IMR-90 (cell line): ENCODE measurements at regions not wholly inside any gene's neighbourhood (a gene's known extent, or its start where the extent isn't known, plus 50 kb on each side); places are given as distances from the start of the nearest gene placed in this dataset.

Experiments used
- ATAC-seq: fragments of 200-7000 bp; cut with Tn5 transposase; 2 replicates; pipeline ENCODE4 v1.9.1; 2020; ENCODE audit warnings: low read depth, mild to moderate bottlenecking, moderate library complexity
- BruUV-seq: library from RNA; stranded (reverse); fragments of 400-500 nt; replicated peaks from 2 replicates; lab custom pipeline; 2021; lab: Mats Ljungman, UMichigan
- CTCF ChIA-PET: fragments of 300-600 bp; formaldehyde crosslinking; extraction: SDS; loops from one replicate; lab custom pipeline; 2021; ENCODE audit warnings: antibody characterized with exemption; lab: Yijun Ruan, JAX
- POLR2A ChIA-PET: fragments of 300-600 bp; sonication (Branson Sonifier 250); formaldehyde crosslinking; loops from one replicate; lab custom pipeline; 2022; ENCODE audit warnings: antibody characterized with exemption; ENCODE audit not compliant: unreplicated experiment; lab: Charles Lee
- DNase-seq: peaks from one replicate; pipeline ENCODE4 v3.0.0; 2013
- H2AFZ ChIP-seq: replicated peaks from 2 replicates; pipeline ENCODE3; 2013; ENCODE audit warnings: low read length, mild to moderate bottlenecking; ENCODE audit not compliant: poor library complexity
- H2AK5ac ChIP-seq: 2 replicates; pipeline ENCODE4 v1.6.1; 2013; ENCODE audit warnings: low read depth, low read length, inconsistent platforms
- H2AK9ac ChIP-seq: replicated peaks from 2 replicates; pipeline ENCODE3; 2013; ENCODE audit warnings: mild to moderate bottlenecking, low read depth, low read length, moderate library complexity; ENCODE audit not compliant: poor library complexity
- H2BK120ac ChIP-seq: 2 replicates; pipeline ENCODE4 v1.6.1; 2013; ENCODE audit warnings: low read depth, low read length, inconsistent platforms
- H2BK15ac ChIP-seq: 3 replicates; pipeline ENCODE4 v1.6.1; 2013; ENCODE audit warnings: low read depth, low read length, inconsistent platforms
- H2BK20ac ChIP-seq: 2 replicates; pipeline ENCODE4 v1.6.1; 2013; ENCODE audit warnings: low read depth, mild to moderate bottlenecking, inconsistent platforms, low read length, moderate library complexity
- H2BK5ac ChIP-seq: 2 replicates; pipeline ENCODE4 v1.6.1; 2013; ENCODE audit warnings: mild to moderate bottlenecking, low read depth, low read length, inconsistent platforms; ENCODE audit not compliant: poor library complexity, severe bottlenecking
- H3K14ac ChIP-seq: replicated peaks from 2 replicates; pipeline ENCODE4 v1.6.1; 2013; ENCODE audit warnings: low read depth, low read length, inconsistent platforms
- H3K18ac ChIP-seq: 2 replicates; pipeline ENCODE4 v1.6.1; 2013; ENCODE audit warnings: low read depth, low read length, control low read depth
- H3K23ac ChIP-seq: 2 replicates; pipeline ENCODE4 v1.6.1; 2013; ENCODE audit warnings: low read depth, low read length, inconsistent platforms
- H3K27ac ChIP-seq: 2 replicates; pipeline ENCODE4 v1.5.1; 2013; ENCODE audit warnings: mild to moderate bottlenecking, control low read depth, low read length; ENCODE audit not compliant: insufficient read depth
- H3K27me3 ChIP-seq: 2 replicates; pipeline ENCODE4 v1.6.1; 2013; ENCODE audit warnings: low read length; ENCODE audit not compliant: control insufficient read depth, insufficient read depth
- H3K36me3 ChIP-seq: 2 replicates; pipeline ENCODE4 v1.6.1; 2013; ENCODE audit warnings: low read length, mixed read lengths; ENCODE audit not compliant: control insufficient read depth, insufficient read depth
- H3K4ac ChIP-seq: 2 replicates; pipeline ENCODE4 v1.6.1; 2013; ENCODE audit warnings: low read depth, low read length, inconsistent platforms
- H3K4me1 ChIP-seq: 2 replicates; pipeline ENCODE4 v1.6.1; 2013; ENCODE audit warnings: low read length, mixed read lengths; ENCODE audit not compliant: control insufficient read depth, insufficient read depth
- H3K4me2 ChIP-seq: 2 replicates; pipeline ENCODE4 v1.6.1; 2013; ENCODE audit warnings: low read depth, mild to moderate bottlenecking, control low read depth, low read length, moderate library complexity
- H3K4me3 ChIP-seq: 2 replicates; pipeline ENCODE4 v1.5.1; 2013; ENCODE audit warnings: low read depth, mild to moderate bottlenecking, control low read depth, low read length, moderate library complexity; ENCODE audit not compliant: insufficient read depth
- H3K56ac ChIP-seq: 2 replicates; pipeline ENCODE4 v1.6.1; 2013; ENCODE audit warnings: low read length, inconsistent platforms; ENCODE audit not compliant: insufficient read depth; ENCODE audit errors: extremely low read depth
- H3K79me1 ChIP-seq, 2 experiments: 2 replicates each; pipeline ENCODE4 v1.6.1; 2013; ENCODE audit warnings: low read length in 2 of 2, inconsistent platforms in 1 of 2, low read depth in 1 of 2
- H3K9ac ChIP-seq: 2 replicates; pipeline ENCODE4 v1.6.1; 2013; ENCODE audit warnings: low read depth, low read length, control low read depth
- H3K9me1 ChIP-seq: 2 replicates; pipeline ENCODE4 v1.6.1; 2013; ENCODE audit warnings: low read length, inconsistent platforms; ENCODE audit not compliant: insufficient read depth
- H3K9me3 ChIP-seq: 2 replicates; pipeline ENCODE4 v1.6.1; 2013; ENCODE audit warnings: low read length; ENCODE audit not compliant: control insufficient read depth, insufficient read depth
- H4K20me1 ChIP-seq: 2 replicates; pipeline ENCODE4 v1.6.1; 2013; ENCODE audit warnings: low read length, inconsistent platforms; ENCODE audit not compliant: insufficient read depth
- H4K5ac ChIP-seq: 2 replicates; pipeline ENCODE4 v1.6.1; 2013; ENCODE audit warnings: mild to moderate bottlenecking, low read depth, low read length, control low read depth
- H4K8ac ChIP-seq, 2 experiments: 2 replicates each; pipeline ENCODE4 v1.6.1; 2013; ENCODE audit warnings: low read depth in 2 of 2, low read length in 2 of 2, control low read depth in 1 of 2, inconsistent platforms in 1 of 2
- H4K91ac ChIP-seq: 2 replicates; pipeline ENCODE4 v1.6.1; 2013; ENCODE audit warnings: low read depth, low read length, inconsistent platforms; ENCODE audit not compliant: insufficient read depth
- BHLHE40 ChIP-seq: fragments of 150-350 bp; IDR thresholded peaks from 2 replicates; pipeline ENCODE4 v1.6.1; 2016; ENCODE audit warnings: mild to moderate bottlenecking, low read depth, low read length
- CEBPB ChIP-seq: IDR thresholded peaks from 2 replicates; pipeline ENCODE4 v1.6.1; 2012; ENCODE audit warnings: low read depth, low read length, improper control_type of control experiment
- CHD1 ChIP-seq: IDR thresholded peaks from 2 replicates; pipeline ENCODE4 v1.6.1; 2012; ENCODE audit warnings: low read depth, low read length, improper control_type of control experiment
- FOS ChIP-seq: fragments of 150-350 bp; IDR thresholded peaks from 2 replicates; pipeline ENCODE4 v1.6.1; 2016; ENCODE audit warnings: low read depth, low read length
- MAFK ChIP-seq: IDR thresholded peaks from 2 replicates; pipeline ENCODE4 v1.6.1; 2012; ENCODE audit warnings: low read depth, low read length, improper control_type of control experiment
- MAZ ChIP-seq: IDR thresholded peaks from 2 replicates; pipeline ENCODE4 v1.6.1; 2012; ENCODE audit warnings: low read depth, mild to moderate bottlenecking, low read length, improper control_type of control experiment, moderate library complexity, borderline replicate concordance
- MXI1 ChIP-seq: IDR thresholded peaks from 2 replicates; pipeline ENCODE4 v1.6.1; 2012; ENCODE audit warnings: low read depth, mild to moderate bottlenecking, low read length, moderate library complexity, borderline replicate concordance
- NFE2L2 ChIP-seq: fragments of 150-350 bp; IDR thresholded peaks from 2 replicates; pipeline ENCODE4 v1.6.1; 2016; ENCODE audit warnings: low read depth, mild to moderate bottlenecking, low read length
- POLR2A ChIP-seq: IDR thresholded peaks from 2 replicates; pipeline ENCODE4 v1.6.1; 2012; ENCODE audit warnings: mild to moderate bottlenecking, low read depth, low read length
- RAD21 ChIP-seq: IDR thresholded peaks from 2 replicates; pipeline ENCODE4 v1.6.1; 2012; ENCODE audit warnings: low read length, improper control_type of control experiment
- RCOR1 ChIP-seq: IDR thresholded peaks from 2 replicates; pipeline ENCODE4 v1.6.1; 2012; ENCODE audit warnings: mild to moderate bottlenecking, low read length, improper control_type of control experiment; ENCODE audit not compliant: insufficient replicate concordance
- RFX5 ChIP-seq: IDR thresholded peaks from 2 replicates; pipeline ENCODE4 v1.8.0; 2012; ENCODE audit warnings: low read depth, mild to moderate bottlenecking, low read length, moderate library complexity
- SMC3 ChIP-seq: fragments of 150-350 bp; IDR thresholded peaks from 2 replicates; pipeline ENCODE4 v1.6.1; 2016; ENCODE audit warnings: low read depth, mild to moderate bottlenecking, antibody characterized with exemption, low read length, moderate library complexity
- WGBS, 2 experiments: methylation state at CpG; one replicate each; pipeline versions ENCODE4 v1.1.5 to v1.1.7; 2013; ENCODE audit warnings: missing lambda C conversion rate in 2 of 2; ENCODE audit not compliant: insufficient read length in 1 of 2; ENCODE audit errors: extremely low coverage in 2 of 2; 5-methylcytosine and 5-hydroxymethylcytosine counted together
- dilution Hi-C: fragments of 300-500 bp; cut with HindIII; formaldehyde crosslinking; loops from one replicate; pipeline ENCODE4 v1.14.3; 2018; ENCODE audit warnings: low sequenced_read_pairs; ENCODE audit not compliant: unreplicated experiment
- in situ Hi-C: fragments of 300-500 bp; cut with MboI; formaldehyde crosslinking; loops from 3 replicates; pipeline ENCODE4 v1.14.3; 2019; ENCODE audit warnings: low sequenced_read_pairs, inconsistent platforms, mixed read lengths
- intact Hi-C: fragments of 100-400 bp; cut with micrococcal nuclease; formaldehyde crosslinking; loops from 2 replicates; pipeline ENCODE4 v1.10.0; 2022
- TF ChIP-seq, protein P1 (sequence below): fragments of 150-350 bp; IDR thresholded peaks from 2 replicates; pipeline ENCODE4 v1.6.1; 2016; ENCODE audit warnings: low read depth, mild to moderate bottlenecking, low read length, moderate library complexity, borderline replicate concordance
- TF ChIP-seq, protein P2 (sequence below): fragments of 150-350 bp; IDR thresholded peaks from 2 replicates; pipeline ENCODE4 v1.6.1; 2017; ENCODE audit warnings: mild to moderate bottlenecking, antibody characterized with exemption, low read length, low read depth

DNA sequence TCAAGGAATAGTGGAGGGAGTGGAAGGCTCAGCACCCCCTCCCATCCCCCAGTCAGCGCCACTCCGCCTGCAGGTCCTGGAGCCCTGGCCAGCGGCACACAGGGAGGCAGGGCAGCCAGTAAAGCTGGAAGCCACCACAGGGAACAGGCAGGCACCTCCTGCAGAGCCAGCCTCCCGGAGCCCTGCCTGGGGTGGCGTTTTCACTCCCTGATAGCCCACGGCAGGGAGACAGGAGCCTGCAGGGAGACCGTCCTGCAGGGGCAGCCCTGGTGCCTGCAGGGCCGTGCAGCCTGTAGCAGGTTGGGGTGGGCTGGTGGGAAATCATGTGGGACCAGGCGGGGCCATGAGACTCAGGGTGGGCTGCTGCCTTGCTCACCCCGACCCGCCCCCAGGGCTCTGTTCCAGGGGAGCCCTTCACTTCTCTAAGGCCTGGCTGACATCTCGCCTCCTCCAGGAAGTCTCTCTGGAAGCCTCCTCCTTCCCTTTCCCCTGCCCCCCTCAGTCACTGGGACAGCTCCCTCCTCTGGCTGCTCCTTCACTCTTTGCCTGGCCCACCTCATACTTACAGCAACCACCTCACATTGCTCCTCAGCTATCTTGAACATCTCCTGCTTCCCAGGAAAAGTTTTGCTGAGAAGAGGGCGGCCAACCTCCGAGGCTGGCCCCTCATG, 221.0 kb downstream of the GLI2 start:
- Histone ChIP-seq H3K23ac (no peak overlapping the region), H2AK5ac (no peak overlapping the region), H3K27me3 (no peaks in the 10 kb centered on the region), H3K4me1 (peaks cover 3% of the 10 kb centered on the region; the same call in 1 of the 2 replicates), H2BK20ac (no peak overlapping the region), H3K27ac (no peak overlapping the region), H3K18ac (no peak overlapping the region), H2AFZ (peak overlapping the region; percentile 33), H3K79me1 (peaks cover 35 to 74% of the 10 kb centered on the region in 2 experiments), H4K20me1 (peaks cover 20% of the 10 kb centered on the region), H3K4me3 (no peak overlapping the region), H4K8ac (no peak overlapping the region), H3K36me3 (peaks cover 77% of the 10 kb centered on the region), H3K14ac (no peak overlapping the region), H3K9me3 (no peaks in the 10 kb centered on the region), H2AK9ac (peak overlapping the region; percentile 57), H3K9me1 (peaks cover 14% of the 10 kb centered on the region), H4K5ac (no peak overlapping the region), H3K56ac (no peak overlapping the region), H2BK120ac (no peak overlapping the region), H4K91ac (no peak overlapping the region), H2BK15ac (no peak overlapping the region), H3K9ac (no peak overlapping the region), H3K4ac (no peak overlapping the region), H2BK5ac (no peak overlapping the region), H3K4me2 (no peak overlapping the region)
- TF ChIP-seq RAD21 (no peak), MAFK (no peak), FOS (no peak), CHD1 (no peak), NFE2L2 (no peak), CEBPB (no peak), RFX5 (no peak), BHLHE40 (no peak), MXI1 (no peak), MAZ (no peak), SMC3 (no peak), RCOR1 (no peak), POLR2A (no peak)
- TF ChIP-seq, protein P1, sequence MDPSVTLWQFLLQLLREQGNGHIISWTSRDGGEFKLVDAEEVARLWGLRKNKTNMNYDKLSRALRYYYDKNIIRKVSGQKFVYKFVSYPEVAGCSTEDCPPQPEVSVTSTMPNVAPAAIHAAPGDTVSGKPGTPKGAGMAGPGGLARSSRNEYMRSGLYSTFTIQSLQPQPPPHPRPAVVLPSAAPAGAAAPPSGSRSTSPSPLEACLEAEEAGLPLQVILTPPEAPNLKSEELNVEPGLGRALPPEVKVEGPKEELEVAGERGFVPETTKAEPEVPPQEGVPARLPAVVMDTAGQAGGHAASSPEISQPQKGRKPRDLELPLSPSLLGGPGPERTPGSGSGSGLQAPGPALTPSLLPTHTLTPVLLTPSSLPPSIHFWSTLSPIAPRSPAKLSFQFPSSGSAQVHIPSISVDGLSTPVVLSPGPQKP: no peak
- TF ChIP-seq, protein P2, sequence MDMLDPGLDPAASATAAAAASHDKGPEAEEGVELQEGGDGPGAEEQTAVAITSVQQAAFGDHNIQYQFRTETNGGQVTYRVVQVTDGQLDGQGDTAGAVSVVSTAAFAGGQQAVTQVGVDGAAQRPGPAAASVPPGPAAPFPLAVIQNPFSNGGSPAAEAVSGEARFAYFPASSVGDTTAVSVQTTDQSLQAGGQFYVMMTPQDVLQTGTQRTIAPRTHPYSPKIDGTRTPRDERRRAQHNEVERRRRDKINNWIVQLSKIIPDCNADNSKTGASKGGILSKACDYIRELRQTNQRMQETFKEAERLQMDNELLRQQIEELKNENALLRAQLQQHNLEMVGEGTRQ: no peak
- POLR2A ChIA-PET: interaction anchor here (0.5 kb wide), 1 partner anchor 122 kb away, joined by 11 read pairs; no protein-coding TSS in a partner anchor
- CTCF ChIA-PET: no interaction called here
- intact Hi-C loops (loop anchor here (5.0 kb wide), 1 partner anchor 259 kb away; no protein-coding TSS in a partner anchor), dilution Hi-C loops (no loop called here), in situ Hi-C loops (no loop called here)
- ATAC-seq (no peak), DNase-seq (no peak)
- BruUV-seq: no TSS peak
- WGBS, 2 experiments: 95% methylated on average over 4 of the region's 14 CpGs; no CpG with 5 or more reads in 1 of the 2 experiments
